Activated CD4-positive, alpha-beta memory T cell treated with anti-CD3 and anti-CD28 coated beads for 36 hours (primary cell): ENCODE measurements at regions not wholly inside any gene's neighbourhood (a gene's known extent, or its start where the extent isn't known, plus 50 kb on each side); places are given as distances from the start of the nearest gene placed in this dataset.
"Not testable (repeated sequence)": the region's sequence is repeated elsewhere in the genome, so short reads cannot be mapped to it uniquely, and the experiment has no call there.

Experiments
- CTCF ChIA-PET: fragments of 350-600 bp; sonication (Branson Sonifier 250); formaldehyde crosslinking; loops from one replicate; lab custom pipeline; 2021; ENCODE audit warnings: antibody characterized with exemption, inconsistent platforms; lab: Charles Lee
- POLR2A ChIA-PET: fragments of 350-600 bp; sonication (Branson Sonifier 250); formaldehyde crosslinking; loops from one replicate; lab custom pipeline; 2021; ENCODE audit warnings: antibody characterized with exemption; lab: Charles Lee
- DNase-seq: peaks from one replicate; pipeline ENCODE4 v3.0.0-alpha.2; 2020
- H3K27ac Mint-ChIP-seq: one replicate; pipeline ENCODE4 v1.8.0; 2021; ENCODE audit warnings: mixed read lengths
- H3K27me3 Mint-ChIP-seq: one replicate; pipeline ENCODE4 v1.8.0; 2021; ENCODE audit warnings: mixed read lengths
- H3K36me3 Mint-ChIP-seq: one replicate; pipeline ENCODE4 v1.8.0; 2021; ENCODE audit warnings: mixed read lengths
- H3K4me1 Mint-ChIP-seq: one replicate; pipeline ENCODE4 v1.8.0; 2021; ENCODE audit warnings: low read depth, mixed read lengths
- H3K4me3 Mint-ChIP-seq: one replicate; pipeline ENCODE4 v1.8.0; 2021; ENCODE audit warnings: mild to moderate bottlenecking, mixed read lengths
- H3K9me3 Mint-ChIP-seq: one replicate; pipeline ENCODE4 v1.8.0; 2021; ENCODE audit warnings: mixed read lengths
- intact Hi-C: fragments of 100-400 bp; cut with micrococcal nuclease; formaldehyde crosslinking; loops from one replicate; pipeline ENCODE4 v1.15.1; 2023

GRCh38 chr12:82593901-82594396 is 92.8 kb upstream of the TMTC2 start:
- no peak for DNase-seq
- H3K4me1 Mint-ChIP-seq = no peaks in the 10 kb centered on the region
- no peaks in the 10 kb centered on the region for H3K36me3 Mint-ChIP-seq
- no peak overlapping the region for H3K27ac Mint-ChIP-seq
- intact Hi-C loops = no loop called here
- H3K9me3 Mint-ChIP-seq = peaks cover 14% of the 10 kb centered on the region
- ChIA-PET POLR2A (no interaction called here), CTCF (no interaction called here)
- H3K4me3 Mint-ChIP-seq = no peak overlapping the region
- no peaks in the 10 kb centered on the region for H3K27me3 Mint-ChIP-seq

- Mint-ChIP-seq H3K27ac (no peak overlapping the region), H3K9me3 (peaks cover under 1% of the 10 kb centered on the region), H3K4me1 (no peaks in the 10 kb centered on the region), H3K4me3 (no peak overlapping the region), H3K27me3 (no peaks in the 10 kb centered on the region), H3K36me3 (no peaks in the 10 kb centered on the region)
- POLR2A ChIA-PET = no interaction called here
- CTCF ChIA-PET = no interaction called here
- DNase-seq = no peak
- intact Hi-C loops = no loop called here
Measured at GRCh38 chr12:82595941-82596340, 90.8 kb upstream of the TMTC2 start.

GRCh38 chr12:82596483-82596882 is 90.2 kb upstream of the TMTC2 start:
- POLR2A ChIA-PET = no interaction called here
- H3K4me1 Mint-ChIP-seq = no peaks in the 10 kb centered on the region
- no peaks in the 10 kb centered on the region for H3K9me3 Mint-ChIP-seq
- intact Hi-C loops = no loop called here
- H3K36me3 Mint-ChIP-seq = no peaks in the 10 kb centered on the region
- DNase-seq = no peak
- CTCF ChIA-PET = interaction anchor here (0.6 kb wide), 1 partner anchor 70 kb away, joined by 3 read pairs; no protein-coding TSS in a partner anchor
- no peak overlapping the region for H3K27ac Mint-ChIP-seq
- H3K4me3 Mint-ChIP-seq = no peak overlapping the region
- H3K27me3 Mint-ChIP-seq = no peaks in the 10 kb centered on the region

- Mint-ChIP-seq H3K9me3 (no peaks in the 10 kb centered on the region), H3K27me3 (no peaks in the 10 kb centered on the region), H3K27ac (no peak overlapping the region), H3K4me1 (no peaks in the 10 kb centered on the region), H3K36me3 (no peaks in the 10 kb centered on the region), H3K4me3 (no peak overlapping the region)
- POLR2A ChIA-PET = no interaction called here
- intact Hi-C loops = no loop called here
- CTCF ChIA-PET = no interaction called here
- no peak for DNase-seq
Measured at GRCh38 chr12:82600379-82600778, 86.3 kb upstream of the TMTC2 start.

DNA sequence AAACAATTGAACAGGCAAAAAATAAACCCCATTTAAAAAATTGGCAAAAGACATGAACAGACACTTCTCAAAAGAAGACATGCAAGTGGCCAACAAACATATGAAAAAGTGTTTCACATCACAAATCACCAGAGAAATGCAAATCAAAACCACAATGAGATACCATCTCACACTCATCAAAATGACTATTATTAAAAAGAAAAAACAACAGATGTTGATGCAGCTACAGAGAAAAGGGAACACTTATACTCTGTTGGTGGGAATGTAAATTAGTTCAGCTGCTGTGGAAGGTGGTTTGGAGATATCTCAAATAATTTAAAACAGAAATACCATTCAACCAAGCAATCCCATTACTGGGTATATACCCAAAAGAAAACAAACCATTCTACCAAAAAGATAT is 83.1 kb upstream of the TMTC2 start:
- not testable (repeated sequence) for H3K36me3 Mint-ChIP-seq, H3K27me3 Mint-ChIP-seq

DNA sequence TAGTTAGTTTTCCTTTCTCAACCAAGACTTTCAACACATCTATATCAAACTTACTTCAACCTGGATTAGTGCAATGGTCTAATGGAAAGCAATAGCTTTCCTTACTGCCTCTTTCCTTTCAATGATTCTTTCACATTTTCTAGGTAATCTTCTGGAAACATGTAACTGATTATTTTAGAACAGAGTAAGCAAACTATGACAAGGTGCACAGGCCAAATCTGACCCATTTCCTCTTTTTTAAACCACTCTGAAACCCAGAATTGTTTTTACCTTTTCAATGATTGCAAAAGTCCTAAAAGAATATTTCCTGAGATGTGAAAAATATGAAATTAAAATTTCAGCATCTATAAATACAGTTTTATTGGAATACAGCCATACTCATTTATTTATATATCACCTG is 81.6 kb upstream of the TMTC2 start:
- no peaks in the 10 kb centered on the region for H3K36me3 Mint-ChIP-seq
- DNase-seq = no peak
- no peak overlapping the region for H3K27ac Mint-ChIP-seq
- CTCF ChIA-PET = no interaction called here
- H3K9me3 Mint-ChIP-seq = no peaks in the 10 kb centered on the region
- H3K4me1 Mint-ChIP-seq = no peaks in the 10 kb centered on the region
- no peak overlapping the region for H3K4me3 Mint-ChIP-seq
- H3K27me3 Mint-ChIP-seq = no peaks in the 10 kb centered on the region
- intact Hi-C loops = no loop called here
- POLR2A ChIA-PET = no interaction called here

More for the DNA sequence above, 83.1 kb upstream of the TMTC2 start:
- H3K4me1 Mint-ChIP-seq, DNase-seq, CTCF ChIA-PET, intact Hi-C loops, H3K27ac Mint-ChIP-seq, POLR2A ChIA-PET, H3K9me3 Mint-ChIP-seq, H3K4me3 Mint-ChIP-seq: not testable (repeated sequence)

GRCh38 chr12:82608706-82609105 is 78.0 kb upstream of the TMTC2 start:
- ChIA-PET POLR2A (no interaction called here), CTCF (no interaction called here)
- Mint-ChIP-seq H3K27me3 (no peaks in the 10 kb centered on the region), H3K36me3 (no peaks in the 10 kb centered on the region), H3K9me3 (no peaks in the 10 kb centered on the region), H3K27ac (no peak overlapping the region), H3K4me3 (no peak overlapping the region), H3K4me1 (no peaks in the 10 kb centered on the region)
- DNase-seq = no peak
- intact Hi-C loops = no loop called here

- ChIA-PET POLR2A (no interaction called here), CTCF (no interaction called here)
- H3K36me3 Mint-ChIP-seq = no peaks in the 10 kb centered on the region
- H3K4me3 Mint-ChIP-seq = no peak overlapping the region
- no peaks in the 10 kb centered on the region for H3K4me1 Mint-ChIP-seq
- H3K9me3 Mint-ChIP-seq = no peaks in the 10 kb centered on the region
- intact Hi-C loops = no loop called here
- DNase-seq = no peak
- H3K27me3 Mint-ChIP-seq = no peaks in the 10 kb centered on the region
- H3K27ac Mint-ChIP-seq = no peak overlapping the region
Measured at GRCh38 chr12:82609234-82609914, 77.3 kb upstream of the TMTC2 start.

GRCh38 chr12:82619644-82620043 is 67.1 kb upstream of the TMTC2 start:
- no peak overlapping the region for H3K27ac Mint-ChIP-seq
- H3K4me3 Mint-ChIP-seq = no peak overlapping the region
- DNase-seq = no peak
- no peaks in the 10 kb centered on the region for H3K36me3 Mint-ChIP-seq
- no peaks in the 10 kb centered on the region for H3K9me3 Mint-ChIP-seq
- intact Hi-C loops = no loop called here
- CTCF ChIA-PET = no interaction called here
- no peaks in the 10 kb centered on the region for H3K4me1 Mint-ChIP-seq
- H3K27me3 Mint-ChIP-seq = no peaks in the 10 kb centered on the region
- POLR2A ChIA-PET = no interaction called here

DNA sequence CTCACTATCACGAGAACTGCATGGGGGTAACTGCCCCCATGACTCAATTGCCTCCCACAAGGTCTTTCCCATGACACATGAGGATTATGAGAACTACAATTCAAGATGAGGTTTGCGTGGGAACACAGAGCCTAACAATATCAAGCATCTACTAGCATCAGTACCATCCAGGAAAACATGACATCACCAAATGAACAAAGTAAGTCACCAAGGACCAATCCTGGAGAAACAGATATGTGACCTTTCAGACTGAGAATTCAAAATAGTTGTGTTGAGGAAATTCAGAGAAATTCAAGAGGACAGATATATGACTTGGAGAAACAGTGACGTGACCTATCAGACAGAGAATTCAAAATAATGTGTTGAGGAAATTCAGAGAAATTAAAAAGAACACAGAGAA is 65.8 kb upstream of the TMTC2 start:
- Mint-ChIP-seq H3K36me3 (no peaks in the 10 kb centered on the region), H3K9me3 (no peaks in the 10 kb centered on the region), H3K27me3 (no peaks in the 10 kb centered on the region), H3K4me3 (no peak overlapping the region), H3K4me1 (no peaks in the 10 kb centered on the region), H3K27ac (no peak overlapping the region)
- ChIA-PET CTCF (no interaction called here), POLR2A (no interaction called here)
- no peak for DNase-seq
- intact Hi-C loops = no loop called here

- CTCF ChIA-PET = no interaction called here
- intact Hi-C loops = no loop called here
- POLR2A ChIA-PET = no interaction called here
Measured at GRCh38 chr12:82625523-82625922, 61.2 kb upstream of the TMTC2 start.

DNA sequence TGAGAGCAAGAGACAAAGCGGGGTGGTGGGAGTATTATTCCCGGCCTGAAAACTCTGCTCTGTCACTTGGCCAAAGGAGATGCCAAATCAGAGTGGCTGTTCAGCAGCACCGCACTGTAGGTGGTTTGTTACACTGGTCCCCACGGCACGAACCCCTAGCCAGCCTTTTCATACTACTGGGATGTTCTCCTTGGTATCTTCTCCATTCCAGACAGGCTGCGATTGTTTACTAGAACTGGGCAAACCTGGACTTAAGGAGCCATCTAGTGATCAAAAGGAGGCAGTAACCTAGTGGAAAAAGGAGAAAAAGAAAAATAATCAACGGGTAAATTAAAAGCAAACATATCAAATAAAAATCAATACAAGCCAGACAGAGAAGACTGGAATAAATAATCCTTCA is 58.9 kb upstream of the TMTC2 start:
- no peak for DNase-seq
- Mint-ChIP-seq H3K4me3 (no peak overlapping the region), H3K27me3 (peaks cover 4% of the 10 kb centered on the region), H3K27ac (no peak overlapping the region), H3K9me3 (no peaks in the 10 kb centered on the region), H3K4me1 (no peaks in the 10 kb centered on the region), H3K36me3 (no peaks in the 10 kb centered on the region)
- ChIA-PET CTCF (no interaction called here), POLR2A (no interaction called here)
- intact Hi-C loops = no loop called here

More at GRCh38 chr12:82625523-82625922, 61.2 kb upstream of the TMTC2 start:
- H3K4me3 Mint-ChIP-seq = no peak overlapping the region
- DNase-seq = no peak
- no peaks in the 10 kb centered on the region for H3K9me3 Mint-ChIP-seq
- H3K27me3 Mint-ChIP-seq = no peaks in the 10 kb centered on the region
- H3K36me3 Mint-ChIP-seq = no peaks in the 10 kb centered on the region
- H3K27ac Mint-ChIP-seq = no peak overlapping the region
- H3K4me1 Mint-ChIP-seq = no peaks in the 10 kb centered on the region

- POLR2A ChIA-PET, DNase-seq, intact Hi-C loops: not testable (repeated sequence)
Measured at GRCh38 chr12:82634495-82635258, 52.0 kb upstream of the TMTC2 start.

More at GRCh38 chr12:82634495-82635258, 52.0 kb upstream of the TMTC2 start:
- H3K4me3 Mint-ChIP-seq, CTCF ChIA-PET, H3K9me3 Mint-ChIP-seq, H3K27me3 Mint-ChIP-seq, H3K4me1 Mint-ChIP-seq, H3K36me3 Mint-ChIP-seq, H3K27ac Mint-ChIP-seq: not testable (repeated sequence)
